ENCODE measurements at regions not wholly inside any gene's neighbourhood (a gene's known extent, or its start where the extent isn't known, plus 50 kb on each side); places are given as distances from the start of the nearest gene placed in this dataset.

DNA sequence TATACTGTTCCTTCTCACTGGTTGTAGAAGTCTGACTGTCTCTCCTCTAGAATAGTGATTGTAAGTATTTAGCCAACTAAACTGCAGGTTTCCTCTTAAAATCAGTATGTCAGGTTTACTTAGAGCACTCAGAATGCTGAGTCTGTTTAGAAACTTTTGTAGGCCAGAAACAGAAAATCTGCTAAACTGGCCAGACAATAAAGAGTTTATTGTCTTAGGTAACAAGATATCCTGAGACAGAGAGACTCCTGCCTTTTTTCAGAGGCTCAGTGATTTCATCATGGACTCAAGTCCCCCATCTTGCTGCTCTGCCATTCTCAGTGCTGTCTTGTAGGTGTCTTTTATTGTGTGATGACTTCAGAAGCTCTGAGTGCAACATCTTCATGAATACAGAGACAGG lies 279.0 kb downstream of the MFSD1 start:
- DNase-seq (ENCODE audit: low spot score): no peak
- TF ChIP-seq POLR2A (IDR thresholded peaks at IDR 0.05): no peak
- no peak for TF ChIP-seq POLR2AphosphoS5 (IDR thresholded peaks at IDR 0.05)
- TF ChIP-seq, protein P1, sequence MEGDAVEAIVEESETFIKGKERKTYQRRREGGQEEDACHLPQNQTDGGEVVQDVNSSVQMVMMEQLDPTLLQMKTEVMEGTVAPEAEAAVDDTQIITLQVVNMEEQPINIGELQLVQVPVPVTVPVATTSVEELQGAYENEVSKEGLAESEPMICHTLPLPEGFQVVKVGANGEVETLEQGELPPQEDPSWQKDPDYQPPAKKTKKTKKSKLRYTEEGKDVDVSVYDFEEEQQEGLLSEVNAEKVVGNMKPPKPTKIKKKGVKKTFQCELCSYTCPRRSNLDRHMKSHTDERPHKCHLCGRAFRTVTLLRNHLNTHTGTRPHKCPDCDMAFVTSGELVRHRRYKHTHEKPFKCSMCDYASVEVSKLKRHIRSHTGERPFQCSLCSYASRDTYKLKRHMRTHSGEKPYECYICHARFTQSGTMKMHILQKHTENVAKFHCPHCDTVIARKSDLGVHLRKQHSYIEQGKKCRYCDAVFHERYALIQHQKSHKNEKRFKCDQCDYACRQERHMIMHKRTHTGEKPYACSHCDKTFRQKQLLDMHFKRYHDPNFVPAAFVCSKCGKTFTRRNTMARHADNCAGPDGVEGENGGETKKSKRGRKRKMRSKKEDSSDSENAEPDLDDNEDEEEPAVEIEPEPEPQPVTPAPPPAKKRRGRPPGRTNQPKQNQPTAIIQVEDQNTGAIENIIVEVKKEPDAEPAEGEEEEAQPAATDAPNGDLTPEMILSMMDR (IDR thresholded peaks at IDR 0.05): no peak
- H3K36me3 ChIP-seq: no peaks in the 10 kb centered on the region
- intact Hi-C loops (cut with DNase I): no loop called here
- H3K27ac ChIP-seq: no peak overlapping the region
- H3K9me3 ChIP-seq: no peaks in the 10 kb centered on the region
- no peak overlapping the region for H3K4me3 ChIP-seq
- H3K4me1 ChIP-seq (replicated peaks): no peaks in the 10 kb centered on the region
- H3K27me3 ChIP-seq (replicated peaks; ENCODE audit: insufficient read depth): no peaks in the 10 kb centered on the region

DNA sequence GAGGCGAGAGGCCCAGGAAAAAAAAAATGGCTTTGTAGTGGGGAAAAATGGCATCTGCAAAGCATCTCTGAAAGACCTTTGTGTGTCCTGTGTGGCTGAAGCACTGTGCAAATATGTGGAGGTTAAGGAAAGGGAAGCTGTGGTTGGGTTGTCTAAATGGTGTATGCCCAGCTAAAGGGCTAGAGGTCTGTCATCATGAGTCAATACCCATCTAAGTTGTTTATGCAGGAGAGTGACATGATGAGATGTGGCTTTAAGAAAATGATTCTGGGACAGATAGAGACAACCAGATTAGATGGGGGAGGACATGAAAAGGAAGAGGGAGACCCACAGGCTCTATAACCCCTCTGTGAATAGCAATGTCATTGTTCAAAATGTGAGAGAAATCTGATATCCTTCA lies 280.7 kb downstream of the MFSD1 start:
- intact Hi-C loops (cut with DNase I): no loop called here
- Histone ChIP-seq H3K4me3 (no peak overlapping the region), H3K4me1 (replicated peaks) (no peaks in the 10 kb centered on the region), H3K9me3 (no peaks in the 10 kb centered on the region), H3K27me3 (replicated peaks; ENCODE audit: insufficient read depth) (no peaks in the 10 kb centered on the region), H3K36me3 (no peaks in the 10 kb centered on the region), H3K27ac (no peak overlapping the region)
- no peak for DNase-seq (ENCODE audit: low spot score)
- TF ChIP-seq POLR2A (IDR thresholded peaks at IDR 0.05): no peak
- no peak for TF ChIP-seq POLR2AphosphoS5 (IDR thresholded peaks at IDR 0.05)
- TF ChIP-seq, protein P1 (IDR thresholded peaks at IDR 0.05): no peak
- 90% methylated on average over 1 of the region's 1 CpG for WGBS

DNA sequence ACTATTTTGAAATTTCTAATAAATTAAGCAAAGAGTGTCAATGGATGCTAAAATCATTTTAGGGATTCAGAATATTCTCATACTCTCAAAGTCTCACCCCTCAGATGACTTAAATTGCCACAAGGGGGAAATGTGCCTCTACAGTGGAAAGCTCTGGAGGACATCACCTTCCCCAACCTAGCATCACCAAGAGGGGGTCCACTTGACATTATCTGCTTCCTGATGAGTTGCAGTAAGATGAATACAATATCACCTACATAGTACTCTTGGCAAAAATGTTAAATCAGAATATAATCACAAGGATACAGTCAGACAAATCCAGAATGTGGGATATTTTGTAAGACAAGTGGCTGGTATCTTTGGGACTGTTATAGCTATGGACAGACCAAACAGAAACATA lies 290.1 kb downstream of the MFSD1 start:
- Histone ChIP-seq H3K36me3 (no peaks in the 10 kb centered on the region), H3K9me3 (no peaks in the 10 kb centered on the region), H3K4me1 (replicated peaks) (no peaks in the 10 kb centered on the region), H3K27me3 (replicated peaks; ENCODE audit: insufficient read depth) (no peaks in the 10 kb centered on the region), H3K4me3 (no peak overlapping the region), H3K27ac (no peak overlapping the region)
- intact Hi-C loops (cut with DNase I): no loop called here
- no peak for DNase-seq (ENCODE audit: low spot score)
- TF ChIP-seq, protein P1 (IDR thresholded peaks at IDR 0.05): no peak
- TF ChIP-seq POLR2A (IDR thresholded peaks at IDR 0.05): no peak
- no peak for TF ChIP-seq POLR2AphosphoS5 (IDR thresholded peaks at IDR 0.05)

DNA sequence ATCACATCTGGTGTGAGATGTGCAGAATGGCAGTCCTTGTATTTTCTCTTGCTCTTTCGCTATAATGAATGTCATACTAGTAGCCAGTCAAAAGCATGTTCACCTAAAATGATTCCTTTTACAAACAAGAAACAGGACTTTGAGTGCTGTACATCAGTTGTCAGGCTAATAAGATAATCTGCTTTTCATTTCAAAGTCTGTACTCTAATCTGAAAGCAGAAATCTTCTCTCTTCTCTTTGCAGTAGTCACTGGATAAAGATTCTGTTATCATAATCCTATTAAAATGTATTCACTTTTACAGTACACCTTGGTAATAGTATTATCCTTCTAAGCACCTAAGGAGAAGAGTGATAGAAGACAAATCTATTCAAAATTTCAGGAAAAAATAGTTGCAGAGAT lies 300.1 kb downstream of the MFSD1 start:
- Histone ChIP-seq H3K4me1 (replicated peaks) (no peaks in the 10 kb centered on the region), H3K27me3 (replicated peaks; ENCODE audit: insufficient read depth) (no peaks in the 10 kb centered on the region), H3K36me3 (no peaks in the 10 kb centered on the region), H3K4me3 (no peak overlapping the region), H3K9me3 (no peaks in the 10 kb centered on the region), H3K27ac (no peak overlapping the region)
- TF ChIP-seq, protein P1 (IDR thresholded peaks at IDR 0.05): no peak
- no peak for TF ChIP-seq POLR2AphosphoS5 (IDR thresholded peaks at IDR 0.05)
- TF ChIP-seq POLR2A (IDR thresholded peaks at IDR 0.05): no peak
- intact Hi-C loops (cut with DNase I): no loop called here
- no peak for DNase-seq (ENCODE audit: low spot score)
- 75% methylated on average over 1 of the region's 1 CpG for WGBS

DNA sequence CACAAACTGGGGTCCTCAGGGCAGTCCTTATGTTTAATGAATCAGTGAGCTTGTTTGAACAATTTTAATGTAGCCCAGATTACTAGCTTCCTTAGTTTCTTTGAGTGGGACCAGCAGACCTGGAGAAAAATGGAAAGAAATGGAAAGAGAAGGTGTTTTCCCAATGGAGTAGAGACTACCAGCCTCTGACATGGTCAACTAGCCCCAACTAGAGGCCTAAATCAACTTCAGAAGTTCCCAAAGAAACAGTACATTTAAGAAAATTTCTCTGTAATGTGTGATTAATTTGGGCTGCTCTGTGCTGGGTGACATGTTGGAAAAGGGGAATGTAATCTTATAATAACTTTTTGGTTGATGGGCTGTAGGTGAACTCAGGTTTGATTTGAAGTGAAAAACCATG lies 310.9 kb downstream of the MFSD1 start:
- intact Hi-C loops (cut with DNase I): no loop called here
- no peaks in the 10 kb centered on the region for H3K27me3 ChIP-seq (replicated peaks; ENCODE audit: insufficient read depth)
- no peaks in the 10 kb centered on the region for H3K9me3 ChIP-seq
- H3K4me1 ChIP-seq (replicated peaks): no peaks in the 10 kb centered on the region
- no peak for DNase-seq (ENCODE audit: low spot score)
- no peaks in the 10 kb centered on the region for H3K36me3 ChIP-seq
- TF ChIP-seq POLR2A (IDR thresholded peaks at IDR 0.05) (no peak), POLR2AphosphoS5 (IDR thresholded peaks at IDR 0.05) (no peak)
- TF ChIP-seq, protein P1 (IDR thresholded peaks at IDR 0.05): no peak
- H3K27ac ChIP-seq: no peak overlapping the region
- no peak overlapping the region for H3K4me3 ChIP-seq
